Subcutaneous abdominal adipose tissue (tissue), 5 donors: ENCODE measurements at regions not wholly inside any gene's neighbourhood (a gene's known extent, or its start where the extent isn't known, plus 50 kb on each side); places are given as distances from the start of the nearest gene placed in this dataset.

Experiments
- H3K27ac ChIP-seq: one replicate; pipeline ENCODE4 v1.7.0; 2013; ENCODE audit warnings: low read depth, mild to moderate bottlenecking, inconsistent platforms, low read length, moderate library complexity
- H3K27me3 ChIP-seq, 5 donors: one replicate each; pipeline ENCODE4 v1.7.0; 2013; ENCODE audit warnings: low read length in 5 of 5, inconsistent platforms in 1 of 5; ENCODE audit not compliant: control insufficient read depth in 5 of 5, insufficient read depth in 4 of 5
- H3K36me3 ChIP-seq, 5 donors: one replicate each; pipeline ENCODE4 v1.7.0; 2013; ENCODE audit warnings: low read length in 5 of 5; ENCODE audit not compliant: control insufficient read depth in 5 of 5, insufficient read depth in 5 of 5
- H3K4me1 ChIP-seq, 5 donors: one replicate each; pipeline ENCODE4 v1.7.0; 2013; ENCODE audit warnings: low read length in 5 of 5, mild to moderate bottlenecking in 3 of 5, moderate library complexity in 1 of 5; ENCODE audit not compliant: control insufficient read depth in 5 of 5, insufficient read depth in 5 of 5
- H3K4me3 ChIP-seq, 5 donors: one replicate each; pipeline ENCODE4 v1.7.0; 2013; ENCODE audit warnings: low read length in 5 of 5, low read depth in 1 of 5
- H3K9ac ChIP-seq, 5 donors: one replicate each; pipeline ENCODE4 v1.7.0; 2013; ENCODE audit warnings: low read length in 5 of 5, mild to moderate bottlenecking in 4 of 5, moderate library complexity in 3 of 5
- H3K9me3 ChIP-seq, 5 donors: one replicate each; pipeline ENCODE4 v1.7.0; 2013; ENCODE audit warnings: low read length in 5 of 5; ENCODE audit not compliant: control insufficient read depth in 5 of 5
- donor health status: healthy.
- donor health status: healthy.
- donor health status: healthy.
- donor health status: healthy.
- donor health status: healthy.

GRCh38 chr4:29521281-29521680 lies 1198.9 kb upstream of the PCDH7 start:
- no peak overlapping the region for H3K27ac ChIP-seq
- H3K27me3 ChIP-seq, result no peaks in the 10 kb centered on the region
- H3K4me1 ChIP-seq, result no peaks in the 10 kb centered on the region

GRCh38 chr4:29536745-29537144 lies 1183.4 kb upstream of the PCDH7 start:
- H3K27ac ChIP-seq, result no peak overlapping the region
- peaks cover 0 to 2% (median 1%) of the 10 kb centered on the region in 5 donors for H3K9me3 ChIP-seq
- no peak overlapping the region for H3K4me3 ChIP-seq
- peaks cover 0 to 3% (median 0%) of the 10 kb centered on the region in 5 donors for H3K4me1 ChIP-seq
- no peak overlapping the region for H3K9ac ChIP-seq
- no peaks in the 10 kb centered on the region for H3K27me3 ChIP-seq
- no peaks in the 10 kb centered on the region for H3K36me3 ChIP-seq

More at GRCh38 chr4:29521281-29521680, 1198.9 kb upstream of the PCDH7 start:
- no peak overlapping the region for H3K4me3 ChIP-seq
- no peak overlapping the region for H3K9ac ChIP-seq
- H3K9me3 ChIP-seq, result peaks cover 0 to 3% (median 0%) of the 10 kb centered on the region in 5 donors
- no peaks in the 10 kb centered on the region for H3K36me3 ChIP-seq

- Histone ChIP-seq H3K9me3 (peaks cover 0 to 12% (median 7%) of the 10 kb centered on the region in 5 donors), H3K9ac (no peak overlapping the region), H3K27me3 (no peaks in the 10 kb centered on the region), H3K27ac (no peak overlapping the region), H3K4me1 (peaks cover 0 to 3% (median 0%) of the 10 kb centered on the region in 5 donors), H3K4me3 (no peak overlapping the region), H3K36me3 (no peaks in the 10 kb centered on the region)
These were observed 1181.1 kb upstream of the PCDH7 start for GRCh38 chr4:29538889-29539646.

GRCh38 chr4:29540439-29541102 lies 1179.6 kb upstream of the PCDH7 start:
- Histone ChIP-seq H3K9ac (no peak overlapping the region), H3K4me1 (peaks cover 0 to 3% (median 0%) of the 10 kb centered on the region in 5 donors), H3K27me3 (no peaks in the 10 kb centered on the region), H3K4me3 (no peak overlapping the region), H3K9me3 (peaks cover 0 to 12% (median 7%) of the 10 kb centered on the region in 5 donors), H3K27ac (no peak overlapping the region), H3K36me3 (no peaks in the 10 kb centered on the region)

GRCh38 chr4:29541757-29542156 lies 1178.4 kb upstream of the PCDH7 start:
- H3K27me3 ChIP-seq, result no peaks in the 10 kb centered on the region
- peaks cover 0 to 12% (median 7%) of the 10 kb centered on the region in 5 donors for H3K9me3 ChIP-seq
- no peaks in the 10 kb centered on the region for H3K36me3 ChIP-seq
- no peak overlapping the region for H3K9ac ChIP-seq
- H3K27ac ChIP-seq, result no peak overlapping the region
- peaks cover 0 to 3% (median 0%) of the 10 kb centered on the region in 5 donors for H3K4me1 ChIP-seq
- no peak overlapping the region for H3K4me3 ChIP-seq

GRCh38 chr4:29549342-29549741 lies 1170.8 kb upstream of the PCDH7 start:
- no peak overlapping the region for H3K9ac ChIP-seq

GRCh38 chr4:29551821-29552220 lies 1168.3 kb upstream of the PCDH7 start:
- no peaks in the 10 kb centered on the region for H3K27me3 ChIP-seq
- H3K27ac ChIP-seq, result no peak overlapping the region
- H3K4me1 ChIP-seq, result no peaks in the 10 kb centered on the region
- peaks cover 0 to 3% (median 0%) of the 10 kb centered on the region in 5 donors for H3K9me3 ChIP-seq
- no peak overlapping the region for H3K9ac ChIP-seq
- H3K4me3 ChIP-seq, result no peak overlapping the region
- H3K36me3 ChIP-seq, result no peaks in the 10 kb centered on the region

More at GRCh38 chr4:29549342-29549741, 1170.8 kb upstream of the PCDH7 start:
- Histone ChIP-seq H3K36me3 (no peaks in the 10 kb centered on the region), H3K9me3 (peaks cover 0 to 3% (median 0%) of the 10 kb centered on the region in 5 donors), H3K4me3 (no peak overlapping the region), H3K27me3 (no peaks in the 10 kb centered on the region), H3K27ac (no peak overlapping the region), H3K4me1 (no peaks in the 10 kb centered on the region)

GRCh38 chr4:29553846-29554245 lies 1166.3 kb upstream of the PCDH7 start:
- H3K4me1 ChIP-seq, result no peaks in the 10 kb centered on the region
- H3K9ac ChIP-seq, result no peak overlapping the region
- no peak overlapping the region for H3K27ac ChIP-seq

GRCh38 chr4:29558789-29559188 lies 1161.4 kb upstream of the PCDH7 start:
- no peaks in the 10 kb centered on the region for H3K27me3 ChIP-seq
- no peak overlapping the region for H3K4me3 ChIP-seq
- H3K9ac ChIP-seq, result no peak overlapping the region
- no peaks in the 10 kb centered on the region for H3K36me3 ChIP-seq
- no peaks in the 10 kb centered on the region for H3K4me1 ChIP-seq
- H3K9me3 ChIP-seq, result no peaks in the 10 kb centered on the region
- no peak overlapping the region for H3K27ac ChIP-seq

More at GRCh38 chr4:29553846-29554245, 1166.3 kb upstream of the PCDH7 start:
- no peaks in the 10 kb centered on the region for H3K36me3 ChIP-seq
- H3K4me3 ChIP-seq, result no peak overlapping the region
- H3K27me3 ChIP-seq, result no peaks in the 10 kb centered on the region
- no peaks in the 10 kb centered on the region for H3K9me3 ChIP-seq

- Histone ChIP-seq H3K27me3 (no peaks in the 10 kb centered on the region), H3K4me1 (no peaks in the 10 kb centered on the region), H3K9me3 (no peaks in the 10 kb centered on the region), H3K27ac (no peak overlapping the region), H3K9ac (no peak overlapping the region), H3K4me3 (no peak overlapping the region), H3K36me3 (no peaks in the 10 kb centered on the region)
These were observed 1160.9 kb upstream of the PCDH7 start for GRCh38 chr4:29559286-29559685.
